Omental fat pad (tissue), 3 donors: ENCODE measurements at regions not wholly inside any gene's neighbourhood (a gene's known extent, or its start where the extent isn't known, plus 50 kb on each side); places are given as distances from the start of the nearest gene placed in this dataset.

Source experiments
- ATAC-seq: fragments of 150-250 bp; one replicate; pipeline ENCODE4 v1.9.1; 2016; ENCODE audit warnings: mild to moderate bottlenecking, moderate library complexity; ENCODE audit not compliant: low FRiP score
- DNase-seq: peaks from one replicate; pipeline ENCODE4 v3.0.0-alpha.2; 2019; ENCODE audit warnings: low spot score
- TF ChIP-seq, protein P1 (sequence below), 3 donors: fragments of 450-650 bp; IDR thresholded peaks; one replicate each; pipeline ENCODE4 v1.5.1; 2016 to 2017; ENCODE audit warnings: antibody characterized with exemption in 3 of 3, mild to moderate bottlenecking in 3 of 3, moderate library complexity in 2 of 3

DNA sequence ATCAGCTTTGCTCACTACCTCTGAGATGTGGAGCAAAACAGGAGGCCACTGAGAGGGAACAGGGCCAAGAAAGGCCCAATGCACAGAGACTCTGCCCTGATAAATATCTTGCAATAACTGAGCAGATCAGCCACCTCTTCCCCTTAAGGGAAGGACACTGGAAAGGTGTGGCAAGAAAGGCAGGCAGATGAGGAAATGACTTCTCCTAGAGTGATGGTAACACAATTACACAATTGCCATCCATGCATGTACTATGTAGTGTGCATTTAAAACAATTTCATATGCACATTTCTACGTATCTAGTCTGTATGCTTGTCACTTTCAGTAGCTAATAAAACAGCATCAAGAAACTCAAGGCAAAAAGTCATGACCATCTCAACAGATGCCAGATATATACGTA, 322.5 kb downstream of the DRD1 start:
- DNase-seq: no peak
- ATAC-seq: no peak
- TF ChIP-seq, protein P1, sequence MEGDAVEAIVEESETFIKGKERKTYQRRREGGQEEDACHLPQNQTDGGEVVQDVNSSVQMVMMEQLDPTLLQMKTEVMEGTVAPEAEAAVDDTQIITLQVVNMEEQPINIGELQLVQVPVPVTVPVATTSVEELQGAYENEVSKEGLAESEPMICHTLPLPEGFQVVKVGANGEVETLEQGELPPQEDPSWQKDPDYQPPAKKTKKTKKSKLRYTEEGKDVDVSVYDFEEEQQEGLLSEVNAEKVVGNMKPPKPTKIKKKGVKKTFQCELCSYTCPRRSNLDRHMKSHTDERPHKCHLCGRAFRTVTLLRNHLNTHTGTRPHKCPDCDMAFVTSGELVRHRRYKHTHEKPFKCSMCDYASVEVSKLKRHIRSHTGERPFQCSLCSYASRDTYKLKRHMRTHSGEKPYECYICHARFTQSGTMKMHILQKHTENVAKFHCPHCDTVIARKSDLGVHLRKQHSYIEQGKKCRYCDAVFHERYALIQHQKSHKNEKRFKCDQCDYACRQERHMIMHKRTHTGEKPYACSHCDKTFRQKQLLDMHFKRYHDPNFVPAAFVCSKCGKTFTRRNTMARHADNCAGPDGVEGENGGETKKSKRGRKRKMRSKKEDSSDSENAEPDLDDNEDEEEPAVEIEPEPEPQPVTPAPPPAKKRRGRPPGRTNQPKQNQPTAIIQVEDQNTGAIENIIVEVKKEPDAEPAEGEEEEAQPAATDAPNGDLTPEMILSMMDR (IDR thresholded peaks at IDR 0.05): no peak

DNA sequence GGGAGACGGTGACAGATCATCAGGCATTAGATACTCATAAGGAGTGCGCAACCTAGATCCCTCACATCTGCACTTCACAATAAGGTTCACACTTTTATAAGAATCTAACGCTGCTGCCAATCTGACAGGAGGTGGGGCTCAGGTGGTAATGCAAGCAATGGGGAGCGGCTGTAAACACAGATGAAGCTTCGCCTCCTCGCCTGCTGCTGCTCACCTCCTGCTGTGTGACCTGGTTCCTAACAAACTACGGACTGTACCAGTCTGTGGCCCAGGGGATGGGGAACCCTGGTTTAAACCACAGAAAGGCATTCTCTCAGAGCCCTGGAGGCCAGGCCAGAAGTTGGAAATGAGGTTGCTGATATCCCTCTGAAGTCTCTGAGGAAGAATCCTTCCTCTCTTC, 323.6 kb downstream of the DRD1 start:
- TF ChIP-seq, protein P1 (IDR thresholded peaks at IDR 0.05): no peak
- DNase-seq (no peak), ATAC-seq (no peak)

DNA sequence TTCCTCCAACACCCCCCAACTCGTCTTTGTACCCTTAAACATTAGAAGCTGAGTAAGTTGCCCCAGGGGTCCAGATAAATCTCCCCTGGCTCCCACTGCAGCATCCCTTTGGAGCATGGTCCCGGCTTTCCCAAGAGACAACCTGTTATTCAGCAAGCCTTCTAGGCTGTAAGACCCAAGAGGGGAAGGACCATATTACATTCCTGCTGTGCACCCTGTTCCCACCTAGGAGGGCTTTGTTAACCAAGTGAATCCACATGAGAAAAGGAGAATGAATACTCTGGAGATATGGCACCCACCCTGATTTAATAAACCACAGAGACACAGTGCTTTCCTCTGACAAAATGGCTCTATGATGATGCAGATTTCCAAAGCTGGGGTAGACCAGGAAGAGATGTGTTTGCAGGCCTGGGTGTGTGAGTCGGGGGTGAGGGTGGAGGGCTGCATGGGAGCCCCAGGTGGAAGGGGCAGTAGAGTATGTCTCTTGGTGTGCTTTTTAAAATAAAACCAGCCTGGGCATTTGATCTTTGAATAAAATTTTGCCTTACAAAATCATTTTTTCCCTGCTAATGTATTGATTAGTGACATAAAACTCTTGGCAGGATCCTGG, 325.2 kb downstream of the DRD1 start:
- no peak for ATAC-seq
- no peak for DNase-seq
- TF ChIP-seq, protein P1 (IDR thresholded peaks at IDR 0.05): no peak

DNA sequence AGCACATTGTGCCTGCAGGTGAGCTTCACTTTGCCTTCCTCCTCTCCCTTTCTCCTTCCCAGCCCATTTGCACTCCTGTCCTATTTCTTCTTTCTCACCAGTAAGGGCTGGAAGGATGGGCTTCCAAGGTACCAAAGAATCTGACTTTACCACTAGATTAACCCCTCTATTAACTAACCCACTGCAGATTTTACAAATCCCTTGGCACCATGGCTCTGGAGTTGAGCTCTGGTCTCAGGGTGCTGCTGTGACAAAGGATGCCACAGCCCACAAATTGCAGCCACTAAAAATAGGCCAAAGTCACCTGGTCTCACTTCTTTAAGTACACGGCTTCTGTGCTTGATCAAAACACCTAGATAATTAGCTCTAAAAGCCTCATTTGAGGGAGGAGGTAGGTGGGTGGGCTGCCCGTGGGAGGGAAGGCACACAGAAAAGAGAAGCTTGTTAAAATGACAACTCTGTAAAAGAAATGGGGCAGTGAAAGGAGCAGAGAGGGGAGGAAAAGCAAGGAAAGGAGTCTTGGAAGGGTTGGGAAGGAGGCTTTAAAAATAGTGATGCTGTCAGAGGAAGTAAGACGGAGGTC, 327.4 kb downstream of the DRD1 start:
- DNase-seq (no peak), ATAC-seq (no peak)
- TF ChIP-seq, protein P1 (IDR thresholded peaks at IDR 0.05): no peak

DNA sequence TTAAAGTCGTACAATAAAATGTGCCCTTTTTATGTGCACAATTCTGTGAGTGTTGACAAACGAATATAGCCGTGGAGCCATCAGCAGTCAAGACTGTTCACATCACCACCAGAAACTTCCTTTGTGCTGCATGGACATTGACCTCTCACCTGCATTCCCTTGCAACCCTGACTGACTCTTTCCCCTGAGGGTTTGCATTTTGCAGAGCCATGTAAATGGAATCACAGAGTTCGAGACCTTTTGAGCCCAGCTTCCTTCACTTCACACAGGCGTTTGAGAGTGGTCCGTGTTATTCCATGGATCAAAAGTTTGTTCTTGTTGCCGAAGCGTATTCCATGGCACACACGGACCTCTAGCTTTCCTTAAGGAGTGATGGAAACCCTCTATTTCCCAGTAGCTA, 328.2 kb downstream of the DRD1 start:
- TF ChIP-seq, protein P1 (IDR thresholded peaks at IDR 0.05): no peak
- DNase-seq: no peak
- ATAC-seq: no peak

DNA sequence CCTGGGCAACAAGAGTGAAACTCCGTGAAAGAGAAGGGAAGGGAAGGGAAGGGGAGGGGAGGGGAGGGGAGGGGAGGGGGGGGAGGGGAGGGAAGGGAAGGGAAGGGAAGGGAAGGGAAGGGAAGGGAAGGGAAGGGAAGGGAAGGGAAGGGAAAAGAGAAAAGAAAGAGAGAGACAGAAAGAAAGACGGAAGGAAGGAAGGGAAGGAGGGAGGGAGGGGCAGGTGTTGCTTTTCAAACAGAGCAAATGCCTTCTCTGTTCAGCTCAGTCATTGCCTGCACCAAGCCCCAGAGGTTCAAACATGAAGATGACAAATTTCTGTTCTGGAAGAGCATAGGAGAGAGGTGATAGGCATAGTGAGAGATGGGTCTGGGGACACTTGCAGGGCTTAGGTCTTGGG, 330.0 kb downstream of the DRD1 start:
- DNase-seq (no peak), ATAC-seq (no peak)
- TF ChIP-seq, protein P1 (IDR thresholded peaks at IDR 0.05): no peak

DNA sequence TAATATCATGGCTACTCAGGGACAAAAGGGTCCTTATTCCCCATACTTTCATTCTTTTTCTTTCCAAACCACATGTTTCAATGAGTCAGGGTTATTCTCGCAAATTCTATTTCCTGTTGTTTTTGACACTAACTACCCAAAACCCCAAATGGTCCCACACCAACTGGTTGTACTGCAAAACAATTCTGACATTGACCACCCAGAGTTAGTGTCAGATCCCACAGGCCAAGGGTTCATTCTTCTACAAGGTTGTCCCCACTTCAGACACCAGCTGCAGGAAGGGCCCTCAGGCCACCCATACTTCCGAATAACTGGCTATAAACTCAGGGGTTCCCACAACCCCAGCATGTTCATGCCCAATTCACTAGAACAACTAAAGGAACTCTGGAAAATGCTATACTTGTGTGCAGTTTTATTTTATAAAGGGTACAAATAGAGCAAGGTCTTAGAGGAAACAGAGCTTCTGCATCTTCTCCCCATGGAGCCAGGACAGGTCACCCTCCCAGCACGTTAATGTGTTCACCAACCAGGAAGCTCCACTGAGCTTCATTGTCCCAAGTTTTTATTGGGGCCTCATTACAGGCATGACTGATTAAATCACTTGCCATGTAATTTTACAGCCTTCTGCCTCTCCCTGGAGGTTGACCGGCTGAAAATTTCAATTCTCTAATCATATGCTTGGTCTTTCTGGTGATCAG, 334.8 kb downstream of the DRD1 start:
- DNase-seq (no peak), ATAC-seq (no peak)
- TF ChIP-seq, protein P1 (IDR thresholded peaks at IDR 0.05): no peak
